Colonic mucosa (tissue), 4 donors: ENCODE measurements at regions not wholly inside any gene's neighbourhood (a gene's known extent, or its start where the extent isn't known, plus 50 kb on each side); places are given as distances from the start of the nearest gene placed in this dataset.

ENCODE experiments used
- DNase-seq: peaks from one replicate; pipeline ENCODE4 v3.0.0-alpha.2; 2020
- H3K27ac ChIP-seq: fragments of 200-600 bp; one replicate; pipeline ENCODE4 v1.8.0; 2021
- H3K27me3 ChIP-seq: fragments of 200-600 bp; one replicate; pipeline ENCODE4 v1.8.0; 2021
- H3K36me3 ChIP-seq: fragments of 200-600 bp; one replicate; pipeline ENCODE4 v1.8.0; 2021
- H3K4me1 ChIP-seq: fragments of 200-600 bp; one replicate; pipeline ENCODE4 v1.8.0; 2021; ENCODE audit warnings: mild to moderate bottlenecking
- H3K4me3 ChIP-seq: fragments of 200-600 bp; one replicate; pipeline ENCODE4 v1.8.0; 2021
- H3K9ac ChIP-seq, 2 donors: one replicate each; pipeline ENCODE4 v1.7.0; 2013; ENCODE audit warnings: control low read depth in 2 of 2, low read depth in 2 of 2, low read length in 2 of 2
- H3K9me3 ChIP-seq: fragments of 200-600 bp; one replicate; pipeline ENCODE4 v1.8.0; 2021
- intact Hi-C: fragments of 100-400 bp; cut with DNase I; formaldehyde crosslinking; loops from one replicate; pipeline ENCODE4 v1.14.1; 2022
- TF ChIP-seq, protein P1 (sequence below): fragments of 200-600 bp; IDR thresholded peaks from one replicate; pipeline ENCODE4 v1.8.0; 2022; ENCODE audit warnings: antibody characterized with exemption, mild to moderate bottlenecking
- donor health status: healthy.
- donor health status: DM: no; HTN: no; CAD: no.
- donor health status: DM: no; HTN: no; CAD: no.

DNA sequence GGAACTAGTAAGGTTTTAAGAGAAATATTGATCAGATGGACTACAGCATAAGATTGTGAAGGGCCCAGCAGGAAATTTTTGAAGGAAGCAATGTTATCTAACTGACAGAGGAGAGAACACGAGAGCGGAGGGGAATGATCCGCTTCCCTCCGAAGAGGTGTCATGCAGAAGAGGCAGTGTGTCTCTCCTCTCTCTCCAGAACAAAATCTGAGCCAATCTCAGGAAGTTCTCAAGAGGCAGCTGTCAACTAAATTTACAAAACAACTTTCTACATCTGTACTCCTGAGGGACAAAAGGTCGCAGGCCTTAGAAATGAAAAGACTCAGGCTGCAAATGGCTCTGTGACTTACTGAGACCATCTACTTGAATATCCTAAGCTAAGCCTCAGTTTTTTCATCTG, 224.6 kb upstream of the CDH5 start:
- Histone ChIP-seq H3K27me3 (no peaks in the 10 kb centered on the region), H3K9me3 (no peaks in the 10 kb centered on the region), H3K36me3 (no peaks in the 10 kb centered on the region), H3K4me3 (no peak overlapping the region), H3K27ac (no peak overlapping the region), H3K9ac (no peak overlapping the region), H3K4me1 (no peaks in the 10 kb centered on the region)
- intact Hi-C loops, result no loop called here
- no peak for DNase-seq
- TF ChIP-seq, protein P1, sequence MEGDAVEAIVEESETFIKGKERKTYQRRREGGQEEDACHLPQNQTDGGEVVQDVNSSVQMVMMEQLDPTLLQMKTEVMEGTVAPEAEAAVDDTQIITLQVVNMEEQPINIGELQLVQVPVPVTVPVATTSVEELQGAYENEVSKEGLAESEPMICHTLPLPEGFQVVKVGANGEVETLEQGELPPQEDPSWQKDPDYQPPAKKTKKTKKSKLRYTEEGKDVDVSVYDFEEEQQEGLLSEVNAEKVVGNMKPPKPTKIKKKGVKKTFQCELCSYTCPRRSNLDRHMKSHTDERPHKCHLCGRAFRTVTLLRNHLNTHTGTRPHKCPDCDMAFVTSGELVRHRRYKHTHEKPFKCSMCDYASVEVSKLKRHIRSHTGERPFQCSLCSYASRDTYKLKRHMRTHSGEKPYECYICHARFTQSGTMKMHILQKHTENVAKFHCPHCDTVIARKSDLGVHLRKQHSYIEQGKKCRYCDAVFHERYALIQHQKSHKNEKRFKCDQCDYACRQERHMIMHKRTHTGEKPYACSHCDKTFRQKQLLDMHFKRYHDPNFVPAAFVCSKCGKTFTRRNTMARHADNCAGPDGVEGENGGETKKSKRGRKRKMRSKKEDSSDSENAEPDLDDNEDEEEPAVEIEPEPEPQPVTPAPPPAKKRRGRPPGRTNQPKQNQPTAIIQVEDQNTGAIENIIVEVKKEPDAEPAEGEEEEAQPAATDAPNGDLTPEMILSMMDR, result no peak

DNA sequence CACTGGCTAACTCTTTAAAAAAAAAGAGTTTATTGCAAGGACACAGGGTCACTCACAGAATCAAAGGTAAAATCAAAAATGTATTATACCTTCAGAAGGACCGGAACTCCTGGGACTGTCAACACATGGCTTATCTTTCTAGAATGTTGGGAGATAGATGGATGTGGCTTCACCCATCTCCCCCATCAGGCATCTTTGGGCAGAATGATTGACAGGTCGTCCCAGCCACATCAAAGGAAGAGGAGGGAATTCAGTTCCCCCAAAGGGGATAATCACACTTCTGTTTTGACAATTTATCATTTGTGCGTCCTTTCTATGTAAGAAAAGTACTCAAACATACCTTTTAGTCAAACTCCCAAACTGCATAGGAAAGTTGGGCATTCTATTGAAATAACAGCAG, 228.6 kb upstream of the CDH5 start:
- TF ChIP-seq, protein P1, result no peak
- no peak overlapping the region for H3K27ac ChIP-seq
- no peak for DNase-seq
- no peaks in the 10 kb centered on the region for H3K9me3 ChIP-seq
- intact Hi-C loops, result no loop called here
- H3K4me3 ChIP-seq, result no peak overlapping the region
- no peaks in the 10 kb centered on the region for H3K36me3 ChIP-seq
- H3K27me3 ChIP-seq, result no peaks in the 10 kb centered on the region
- no peaks in the 10 kb centered on the region for H3K4me1 ChIP-seq
- no peak overlapping the region for H3K9ac ChIP-seq

GRCh38 chr16:66136841-66137240, 229.7 kb upstream of the CDH5 start:
- TF ChIP-seq, protein P1, result no peak
- Histone ChIP-seq H3K9ac (no peak overlapping the region), H3K4me3 (no peak overlapping the region), H3K4me1 (no peaks in the 10 kb centered on the region), H3K27ac (no peak overlapping the region), H3K27me3 (no peaks in the 10 kb centered on the region), H3K36me3 (no peaks in the 10 kb centered on the region), H3K9me3 (no peaks in the 10 kb centered on the region)
- DNase-seq, result no peak
- intact Hi-C loops, result no loop called here

- no peaks in the 10 kb centered on the region for H3K9me3 ChIP-seq
- H3K9ac ChIP-seq, result no peak overlapping the region
- no peak overlapping the region for H3K4me3 ChIP-seq
- TF ChIP-seq, protein P1, result no peak
- H3K27ac ChIP-seq, result no peak overlapping the region
- no peaks in the 10 kb centered on the region for H3K4me1 ChIP-seq
- H3K27me3 ChIP-seq, result no peaks in the 10 kb centered on the region
- intact Hi-C loops, result no loop called here
- DNase-seq, result no peak
- H3K36me3 ChIP-seq, result no peaks in the 10 kb centered on the region
Measured at GRCh38 chr16:66135838-66136237, 230.7 kb upstream of the CDH5 start.

DNA sequence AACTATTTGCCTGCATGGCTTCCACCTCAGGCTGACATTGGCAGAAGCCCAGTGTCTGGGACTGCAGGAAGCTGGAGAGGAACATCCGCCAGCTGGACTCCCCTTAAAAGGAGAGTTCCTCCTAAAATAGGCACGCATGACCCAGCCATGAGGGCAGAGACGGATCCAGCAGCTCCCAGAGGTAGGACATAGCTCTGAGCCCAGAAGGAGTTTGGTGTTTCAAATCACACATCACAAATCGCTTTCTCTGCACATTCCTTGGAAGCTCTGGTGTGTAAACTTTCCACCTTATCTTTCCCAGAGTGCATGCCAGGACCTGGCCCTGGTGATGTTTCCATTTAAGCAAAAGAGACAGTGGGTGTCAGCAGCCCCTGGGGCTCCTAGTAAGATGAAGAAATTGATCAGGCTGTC, 231.1 kb upstream of the CDH5 start:
- no peaks in the 10 kb centered on the region for H3K4me1 ChIP-seq
- H3K9me3 ChIP-seq, result no peaks in the 10 kb centered on the region
- no peak overlapping the region for H3K27ac ChIP-seq
- TF ChIP-seq, protein P1, result no peak
- no peak for DNase-seq
- H3K9ac ChIP-seq, result no peak overlapping the region
- no peak overlapping the region for H3K4me3 ChIP-seq
- no peaks in the 10 kb centered on the region for H3K36me3 ChIP-seq
- no peaks in the 10 kb centered on the region for H3K27me3 ChIP-seq
- intact Hi-C loops, result no loop called here

DNA sequence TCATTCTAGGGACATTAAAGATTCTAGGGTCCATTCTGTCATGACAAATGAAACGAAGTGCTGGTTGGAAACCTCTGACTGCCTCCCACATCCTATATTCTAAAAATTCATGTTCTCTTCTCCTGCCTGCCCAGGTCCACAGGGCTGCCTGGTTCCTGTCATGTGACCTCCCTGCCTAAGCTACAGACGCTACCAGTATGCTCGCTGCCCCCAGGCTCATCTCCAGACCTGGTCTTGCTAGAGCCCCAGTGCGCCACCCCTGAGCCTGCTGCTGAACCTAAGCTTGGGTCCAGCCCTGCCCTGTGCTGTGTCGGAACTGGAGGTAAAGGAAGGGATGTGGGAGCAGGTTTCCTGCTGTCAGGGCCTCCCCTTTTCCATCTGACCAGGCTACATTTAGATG, 231.6 kb upstream of the CDH5 start:
- Histone ChIP-seq H3K4me3 (no peak overlapping the region), H3K9me3 (no peaks in the 10 kb centered on the region), H3K4me1 (no peaks in the 10 kb centered on the region), H3K27me3 (no peaks in the 10 kb centered on the region), H3K36me3 (no peaks in the 10 kb centered on the region), H3K27ac (no peak overlapping the region), H3K9ac (no peak overlapping the region)
- no peak for DNase-seq
- intact Hi-C loops, result no loop called here
- TF ChIP-seq, protein P1, result no peak
